ENCODE measurements at regions not wholly inside any gene's neighbourhood (a gene's known extent, or its start where the extent isn't known, plus 50 kb on each side); places are given as distances from the start of the nearest gene placed in this dataset.

DNA sequence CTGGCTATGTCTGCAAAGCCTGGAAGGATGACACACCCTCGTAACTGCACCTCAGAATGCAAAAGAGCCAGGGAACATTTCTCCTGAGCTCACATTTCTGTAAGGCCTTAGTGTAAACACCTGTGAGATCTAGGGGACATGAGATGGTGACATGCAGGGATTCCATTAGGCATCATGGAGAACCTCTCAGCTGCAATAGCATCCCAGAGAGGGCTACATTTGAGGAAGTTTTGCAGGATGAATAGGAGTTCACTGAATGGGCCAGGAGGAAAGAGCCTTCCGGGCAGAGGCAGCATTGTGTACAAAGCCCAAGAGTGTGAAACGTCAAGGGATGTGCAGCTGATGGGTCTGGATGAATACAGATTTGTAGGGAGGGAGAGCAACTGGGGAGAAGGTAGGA lies 223.0 kb upstream of the RPL38 start:
- TF ChIP-seq POLR2A (IDR thresholded peaks at IDR 0.05) (no peak), POLR2AphosphoS5 (IDR thresholded peaks at IDR 0.05) (no peak), EP300 (IDR thresholded peaks at IDR 0.05) (no peak)
- TF ChIP-seq, protein P1, sequence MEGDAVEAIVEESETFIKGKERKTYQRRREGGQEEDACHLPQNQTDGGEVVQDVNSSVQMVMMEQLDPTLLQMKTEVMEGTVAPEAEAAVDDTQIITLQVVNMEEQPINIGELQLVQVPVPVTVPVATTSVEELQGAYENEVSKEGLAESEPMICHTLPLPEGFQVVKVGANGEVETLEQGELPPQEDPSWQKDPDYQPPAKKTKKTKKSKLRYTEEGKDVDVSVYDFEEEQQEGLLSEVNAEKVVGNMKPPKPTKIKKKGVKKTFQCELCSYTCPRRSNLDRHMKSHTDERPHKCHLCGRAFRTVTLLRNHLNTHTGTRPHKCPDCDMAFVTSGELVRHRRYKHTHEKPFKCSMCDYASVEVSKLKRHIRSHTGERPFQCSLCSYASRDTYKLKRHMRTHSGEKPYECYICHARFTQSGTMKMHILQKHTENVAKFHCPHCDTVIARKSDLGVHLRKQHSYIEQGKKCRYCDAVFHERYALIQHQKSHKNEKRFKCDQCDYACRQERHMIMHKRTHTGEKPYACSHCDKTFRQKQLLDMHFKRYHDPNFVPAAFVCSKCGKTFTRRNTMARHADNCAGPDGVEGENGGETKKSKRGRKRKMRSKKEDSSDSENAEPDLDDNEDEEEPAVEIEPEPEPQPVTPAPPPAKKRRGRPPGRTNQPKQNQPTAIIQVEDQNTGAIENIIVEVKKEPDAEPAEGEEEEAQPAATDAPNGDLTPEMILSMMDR (IDR thresholded peaks at IDR 0.05) = no peak
- Histone ChIP-seq H3K27me3 (peaks cover 0 to 31% (median 0%) of the 10 kb centered on the region in 3 donors), H3K4me1 (no peaks in the 10 kb centered on the region), H3K4me3 (no peak overlapping the region), H3K27ac (no peak overlapping the region), H3K9me3 (no peaks in the 10 kb centered on the region), H3K36me3 (no peaks in the 10 kb centered on the region)
- WGBS, 2 donors = 79 to 86% methylated on average over 3 of the region's 3 CpGs
- no peak for DNase-seq
- intact Hi-C loops (cut with DNase I) = no loop called here

DNA sequence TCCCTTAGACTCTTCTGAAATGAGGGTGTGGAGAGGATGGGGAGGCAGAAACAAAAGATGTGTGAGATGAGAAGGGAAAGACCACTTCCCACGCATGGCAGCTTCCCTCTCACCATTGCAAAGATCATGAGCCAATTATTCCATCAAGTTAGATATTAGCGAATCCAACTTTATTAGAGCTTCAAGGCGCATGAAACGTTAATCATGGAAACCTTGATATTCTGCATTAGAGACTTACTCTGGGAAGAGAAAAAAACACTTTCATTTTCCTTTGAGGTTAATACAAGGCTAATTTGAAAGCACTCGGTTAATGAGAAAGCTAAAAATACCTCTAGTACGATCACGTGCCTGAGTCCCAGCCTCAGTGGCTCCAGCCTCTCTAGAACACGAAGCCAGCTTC lies 220.6 kb upstream of the RPL38 start:
- DNase-seq = no peak

DNA sequence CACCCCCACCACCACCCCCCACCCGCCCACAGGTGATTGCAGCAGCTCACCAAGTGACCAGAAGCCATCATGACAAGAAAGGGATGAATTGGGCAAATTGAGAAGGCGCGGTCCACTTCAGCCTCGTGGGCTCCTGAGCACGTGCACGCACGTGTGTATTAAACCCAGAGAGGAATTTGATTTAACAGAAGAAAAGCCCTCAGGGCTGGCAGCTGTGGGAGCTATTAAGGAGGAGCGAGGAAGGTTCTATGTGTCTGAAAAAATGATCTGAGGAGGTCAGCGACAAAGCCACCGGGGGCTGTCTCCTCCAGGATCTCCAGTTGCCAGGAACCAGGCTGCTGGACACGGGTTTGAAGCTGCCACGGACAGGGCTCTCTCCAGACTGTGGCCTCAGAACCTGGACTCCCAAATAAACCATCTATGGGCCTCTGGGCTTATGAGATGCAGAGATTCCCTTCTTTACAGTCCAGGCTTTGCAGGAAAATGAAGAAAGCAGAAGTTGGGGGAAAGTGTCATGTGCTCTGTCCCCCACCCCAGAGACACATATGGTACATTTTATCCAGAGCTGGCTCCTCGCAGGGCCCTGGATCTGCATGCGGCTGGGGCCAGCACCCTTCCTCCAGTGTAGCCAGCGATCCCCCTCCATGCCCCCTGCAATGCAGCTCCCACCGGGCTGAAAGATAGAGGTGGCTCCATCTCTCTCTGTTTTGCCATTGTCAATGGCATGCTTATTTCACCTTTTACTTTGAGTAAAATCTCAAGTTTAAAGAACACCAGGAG lies 219.7 kb upstream of the RPL38 start:
- WGBS, 2 donors = 77 to 78% methylated on average over 16 of the region's 16 CpGs
- H3K36me3 ChIP-seq = no peaks in the 10 kb centered on the region
- H3K4me3 ChIP-seq = no peak overlapping the region
- intact Hi-C loops (cut with DNase I) = no loop called here
- no peak for DNase-seq
- no peak overlapping the region for H3K27ac ChIP-seq
- no peaks in the 10 kb centered on the region for H3K9me3 ChIP-seq
- TF ChIP-seq POLR2A (IDR thresholded peaks at IDR 0.05) = no peak
- no peak for TF ChIP-seq EP300 (IDR thresholded peaks at IDR 0.05)
- TF ChIP-seq POLR2AphosphoS5 (IDR thresholded peaks at IDR 0.05) = no peak
- TF ChIP-seq, protein P1 (IDR thresholded peaks at IDR 0.05) = no peak
- no peaks in the 10 kb centered on the region for H3K4me1 ChIP-seq
- peaks cover 0 to 32% (median 0%) of the 10 kb centered on the region in 3 donors for H3K27me3 ChIP-seq

More for the DNA sequence above, 220.6 kb upstream of the RPL38 start:
- no peaks in the 10 kb centered on the region for H3K36me3 ChIP-seq
- peaks cover 0 to 39% (median 0%) of the 10 kb centered on the region in 3 donors for H3K27me3 ChIP-seq
- H3K4me1 ChIP-seq = no peaks in the 10 kb centered on the region
- H3K4me3 ChIP-seq = no peak overlapping the region
- intact Hi-C loops (cut with DNase I) = no loop called here
- WGBS, 2 donors = 63 to 64% methylated on average over 8 of the region's 8 CpGs
- no peaks in the 10 kb centered on the region for H3K9me3 ChIP-seq
- TF ChIP-seq EP300 (IDR thresholded peaks at IDR 0.05) (no peak), POLR2A (IDR thresholded peaks at IDR 0.05) (no peak), POLR2AphosphoS5 (IDR thresholded peaks at IDR 0.05) (no peak)
- TF ChIP-seq, protein P1 (IDR thresholded peaks at IDR 0.05) = no peak
- H3K27ac ChIP-seq = no peak overlapping the region

DNA sequence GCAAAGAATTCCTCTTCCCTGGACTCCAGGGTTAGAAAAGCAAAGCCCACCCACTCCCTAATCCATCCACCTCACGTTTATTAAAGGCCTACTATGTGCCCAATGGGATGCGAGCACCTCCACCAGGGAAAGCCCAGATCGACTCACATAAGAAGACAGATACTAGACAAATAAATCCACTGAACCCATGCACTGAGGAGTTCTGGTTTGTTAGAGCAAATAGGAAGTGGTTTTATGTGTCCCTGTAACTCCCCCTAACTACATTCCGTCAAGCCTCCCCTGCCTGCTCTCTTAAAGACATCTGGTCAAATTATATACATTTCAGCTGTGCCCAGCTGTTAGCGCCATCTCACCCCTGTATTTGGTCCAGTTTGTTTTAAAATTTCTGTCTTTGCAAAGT lies 218.5 kb upstream of the RPL38 start:
- WGBS, 2 donors = 24 to 31% methylated on average over 5 of the region's 5 CpGs
- no peak for TF ChIP-seq EP300 (IDR thresholded peaks at IDR 0.05)
- TF ChIP-seq POLR2AphosphoS5 (IDR thresholded peaks at IDR 0.05) = no peak
- TF ChIP-seq POLR2A (IDR thresholded peaks at IDR 0.05) = no peak
- TF ChIP-seq, protein P1 (IDR thresholded peaks at IDR 0.05) = no peak
- Histone ChIP-seq H3K4me3 (no peak overlapping the region), H3K27me3 (peaks cover 0 to 33% (median under 1%) of the 10 kb centered on the region in 3 donors), H3K36me3 (no peaks in the 10 kb centered on the region), H3K4me1 (no peaks in the 10 kb centered on the region), H3K9me3 (no peaks in the 10 kb centered on the region), H3K27ac (no peak overlapping the region)
- DNase-seq = no peak
- intact Hi-C loops (cut with DNase I) = no loop called here
